Choroid plexus epithelial cell (primary cell): ENCODE measurements at regions not wholly inside any gene's neighbourhood (a gene's known extent, or its start where the extent isn't known, plus 50 kb on each side); places are given as distances from the start of the nearest gene placed in this dataset.
A peak's percentile ranks its signal among the peaks of the same experiment; 100 is the strongest.

Source experiments
- DNase-seq: peaks from one replicate; pipeline ENCODE4 v3.0.0-alpha.2; 2010; ENCODE audit warnings: low read depth
- H3K4me3 ChIP-seq: 2 replicates; pipeline ENCODE4 v1.5.1; 2011; ENCODE audit warnings: low read depth, mild to moderate bottlenecking, control low read depth, low read length, moderate library complexity
- CTCF ChIP-seq: conservative IDR thresholded peaks from 2 replicates; pipeline ENCODE4 v1.5.1; 2011; ENCODE audit warnings: low read depth, mild to moderate bottlenecking, control low read depth, inconsistent platforms, low read length, moderate library complexity

GRCh38 chr18:67672716-67673115, 156.2 kb upstream of the DSEL start:
- no peak for TF ChIP-seq CTCF
- no peak for DNase-seq
- H3K4me3 ChIP-seq = no peak overlapping the region

DNA sequence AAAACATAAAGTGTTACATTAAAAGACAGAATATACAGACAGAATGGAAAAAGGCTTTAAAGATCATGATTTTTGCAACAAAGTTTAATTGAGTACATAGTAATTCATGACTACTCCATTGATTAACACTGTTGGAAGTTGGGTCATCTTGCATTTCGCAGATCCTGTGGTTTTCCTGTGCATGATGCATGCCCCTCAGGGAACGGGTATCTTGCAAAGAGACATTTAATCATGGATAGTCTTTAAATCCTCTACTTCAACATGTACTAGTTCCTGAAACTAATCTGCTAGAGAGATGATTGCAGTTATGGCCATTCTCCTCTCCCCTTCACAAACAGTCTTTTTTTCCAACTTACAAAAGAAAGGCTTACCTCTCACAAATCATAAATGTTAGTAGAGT, 155.6 kb upstream of the DSEL start:
- H3K4me3 ChIP-seq = no peak overlapping the region
- TF ChIP-seq CTCF = no peak
- DNase-seq = no peak

DNA sequence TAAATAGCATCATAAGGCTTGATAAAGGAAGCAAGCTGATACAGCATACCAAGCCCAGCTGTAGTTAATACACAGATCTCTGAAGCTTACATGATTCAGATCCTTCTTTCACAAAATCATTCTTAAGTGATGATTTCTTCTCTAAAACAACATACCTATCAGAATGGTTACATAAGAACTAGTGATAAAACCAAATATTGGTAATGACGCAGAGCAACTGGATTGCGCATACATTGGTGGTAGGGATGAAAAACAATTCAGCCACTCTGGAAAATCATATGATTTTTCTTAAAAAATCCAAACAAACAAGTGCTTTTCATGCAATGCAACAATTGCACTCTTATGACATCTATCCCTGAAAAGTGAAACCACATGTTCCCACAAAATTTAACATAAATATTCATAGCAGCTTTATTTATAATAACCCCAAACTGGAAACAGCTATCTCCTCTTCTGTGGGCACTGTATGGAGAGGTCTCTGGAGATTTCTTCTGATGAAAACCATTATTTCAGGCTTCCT, 153.6 kb upstream of the DSEL start:
- no peak overlapping the region for H3K4me3 ChIP-seq
- TF ChIP-seq CTCF = no peak
- DNase-seq = peak; percentile 92

GRCh38 chr18:67665266-67665665, 148.7 kb upstream of the DSEL start:
- TF ChIP-seq CTCF = no peak
- peak; percentile 51 for DNase-seq
- no peak overlapping the region for H3K4me3 ChIP-seq

- no peak overlapping the region for H3K4me3 ChIP-seq
- no peak for TF ChIP-seq CTCF
- DNase-seq = no peak
Measured at GRCh38 chr18:67662996-67663395, 146.5 kb upstream of the DSEL start.

DNA sequence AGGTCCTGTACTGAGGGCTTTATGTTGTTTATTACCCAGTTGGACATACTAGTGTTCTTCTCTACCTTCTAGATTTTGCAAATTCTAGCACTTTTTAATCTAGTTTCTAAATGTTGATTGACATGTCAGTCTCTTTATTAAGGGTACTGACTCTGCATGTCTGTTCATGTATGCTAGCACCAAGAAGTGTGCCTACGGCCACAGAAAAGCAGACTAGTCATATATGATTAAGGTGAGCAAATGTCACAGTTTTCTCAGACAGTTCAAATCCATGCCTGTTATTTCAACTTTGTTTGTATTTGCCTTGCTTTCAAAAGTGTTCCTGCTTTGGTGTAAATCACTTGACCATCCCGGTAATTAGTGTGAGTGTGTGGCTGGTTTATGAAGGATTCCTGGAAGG, 145.0 kb upstream of the DSEL start:
- H3K4me3 ChIP-seq = no peak overlapping the region
- no peak for DNase-seq
- TF ChIP-seq CTCF = no peak

DNA sequence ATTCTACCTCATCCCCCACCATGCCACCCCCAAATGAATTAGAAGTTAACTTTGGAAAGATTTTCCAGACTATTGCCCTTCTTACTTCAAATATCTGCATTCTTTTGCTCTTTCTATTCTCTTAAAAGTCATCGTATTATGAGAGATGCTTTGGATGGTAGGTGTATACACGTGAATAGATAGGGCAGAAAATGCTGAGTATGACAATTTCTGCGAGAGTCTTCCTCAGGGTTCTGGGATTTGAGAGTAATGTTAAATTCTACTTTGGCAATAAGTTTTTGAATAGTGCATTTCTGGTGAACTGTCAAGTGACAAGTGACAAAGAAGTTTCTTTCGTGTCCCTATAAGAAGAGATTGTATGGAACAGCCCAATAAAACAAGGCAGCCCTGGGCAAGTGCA, 137.6 kb upstream of the DSEL start:
- no peak for DNase-seq
- H3K4me3 ChIP-seq = no peak overlapping the region
- no peak for TF ChIP-seq CTCF
